Adrenal gland (tissue), 9 donors: ENCODE measurements at regions not wholly inside any gene's neighbourhood (a gene's known extent, or its start where the extent isn't known, plus 50 kb on each side); places are given as distances from the start of the nearest gene placed in this dataset.

Experiments used
- DNase-seq, 7 donors: peaks; one replicate each; pipeline ENCODE4 v3.0.0-alpha.2; 2019 to 2020
- H3K27ac ChIP-seq, 5 donors: fragments of 200-600 bp; sonication (generic) in 4 of 5; 1 replicate in 3 of 5; 2 replicates in 2 of 5; pipeline versions ENCODE4 v1.5.1 to v1.8.0; 2016 to 2020; ENCODE audit warnings: mild to moderate bottlenecking in 1 of 5
- H3K27me3 ChIP-seq: fragments of 200-600 bp; 2 replicates; pipeline ENCODE4 v1.8.0; 2021
- H3K36me3 ChIP-seq, 2 donors: fragments of 200-600 bp; replicated peaks in 1 of 2; 1 replicate in 1 of 2; 2 replicates in 1 of 2; pipeline versions ENCODE4 v1.5.1 to v1.8.0; 2018 to 2022
- H3K4me1 ChIP-seq, 2 donors: fragments of 200-600 bp; replicated peaks in 1 of 2; 1 replicate in 1 of 2; 2 replicates in 1 of 2; pipeline versions ENCODE4 v1.5.1 to v1.8.0; 2018 to 2021
- H3K4me3 ChIP-seq, 4 donors: fragments of 200-600 bp; sonication (generic) in 3 of 4; one replicate each; pipeline ENCODE4 v1.5.1; 2016 to 2018
- H3K9me3 ChIP-seq, 3 donors: fragments of 200-600 bp; sonication (generic) in 1 of 3; replicated peaks in 1 of 3; 1 replicate in 2 of 3; 2 replicates in 1 of 3; pipeline versions ENCODE4 v1.5.1 to v1.8.0; 2016 to 2021
- POLR2A ChIP-seq, 2 donors: fragments of 450-650 bp; IDR thresholded peaks; one replicate each; pipeline ENCODE4 v1.6.1; 2017; ENCODE audit warnings: antibody characterized with exemption in 2 of 2, mild to moderate bottlenecking in 2 of 2, moderate library complexity in 1 of 2
- whole genome bisulfite sequencing, 4 donors: extraction: QIAGEN DNeasy Blood & Tissue Kit in 2 of 4; methylation state at CpG; one replicate each; pipeline versions ENCODE4 v1.1.5 to v1.1.7; 2013 to 2017; 5-methylcytosine and 5-hydroxymethylcytosine counted together
- intact Hi-C, 2 donors: fragments of 100-400 bp; cut with DNase I; formaldehyde crosslinking; loops; one replicate each; pipeline versions ENCODE4 v1.14.1 to v1.15.0; 2022 to 2023
- TF ChIP-seq, protein P1 (sequence below), 6 experiments: fragments of 450-650 bp in 4 of 6; fragments of 200-600 bp in 2 of 6; sonication (generic) in 1 of 6; IDR thresholded peaks; 1 replicate in 5 of 6; 2 replicates in 1 of 6; pipeline versions ENCODE4 v1.5.1 to v1.8.0; 2016 to 2021; ENCODE audit warnings: antibody characterized with exemption in 6 of 6, mild to moderate bottlenecking in 2 of 6, moderate library complexity in 1 of 6
- donor health status: healthy with polysubstance abuse.
- donor health status: Bipolar disorder and iron deficiency.
- donor health status: DM: yes; HTN: yes; CAD: no.
- donor health status: DM: no; HTN: no; CAD: no.
- donor health status: DM: no; HTN: no; CAD: no.

DNA sequence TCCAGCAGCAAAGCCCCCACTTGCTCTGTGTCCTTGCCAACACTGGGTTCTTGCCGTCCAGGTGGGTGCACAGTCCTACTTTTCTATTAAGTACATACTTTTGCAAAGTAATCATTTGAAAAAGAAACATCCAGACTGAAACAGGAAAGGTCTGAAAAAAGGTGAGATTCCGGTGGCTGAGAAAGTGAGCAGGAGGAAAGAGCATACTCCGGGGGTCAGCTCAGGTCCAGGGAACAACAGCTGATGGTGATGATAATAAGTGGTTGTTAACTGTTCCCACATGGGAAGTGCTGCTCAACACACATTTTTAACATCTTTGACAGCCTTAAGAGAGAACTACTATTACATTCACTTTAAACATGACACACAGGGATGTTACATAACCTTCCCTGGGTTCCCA lies 86.1 kb upstream of the UXS1 start:
- H3K4me1 ChIP-seq = no peaks in the 10 kb centered on the region
- H3K27me3 ChIP-seq = no peaks in the 10 kb centered on the region
- TF ChIP-seq POLR2A (IDR thresholded peaks at IDR 0.05) = no peak
- TF ChIP-seq, protein P1, sequence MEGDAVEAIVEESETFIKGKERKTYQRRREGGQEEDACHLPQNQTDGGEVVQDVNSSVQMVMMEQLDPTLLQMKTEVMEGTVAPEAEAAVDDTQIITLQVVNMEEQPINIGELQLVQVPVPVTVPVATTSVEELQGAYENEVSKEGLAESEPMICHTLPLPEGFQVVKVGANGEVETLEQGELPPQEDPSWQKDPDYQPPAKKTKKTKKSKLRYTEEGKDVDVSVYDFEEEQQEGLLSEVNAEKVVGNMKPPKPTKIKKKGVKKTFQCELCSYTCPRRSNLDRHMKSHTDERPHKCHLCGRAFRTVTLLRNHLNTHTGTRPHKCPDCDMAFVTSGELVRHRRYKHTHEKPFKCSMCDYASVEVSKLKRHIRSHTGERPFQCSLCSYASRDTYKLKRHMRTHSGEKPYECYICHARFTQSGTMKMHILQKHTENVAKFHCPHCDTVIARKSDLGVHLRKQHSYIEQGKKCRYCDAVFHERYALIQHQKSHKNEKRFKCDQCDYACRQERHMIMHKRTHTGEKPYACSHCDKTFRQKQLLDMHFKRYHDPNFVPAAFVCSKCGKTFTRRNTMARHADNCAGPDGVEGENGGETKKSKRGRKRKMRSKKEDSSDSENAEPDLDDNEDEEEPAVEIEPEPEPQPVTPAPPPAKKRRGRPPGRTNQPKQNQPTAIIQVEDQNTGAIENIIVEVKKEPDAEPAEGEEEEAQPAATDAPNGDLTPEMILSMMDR (IDR thresholded peaks at IDR 0.05) = no peak
- no peak overlapping the region for H3K27ac ChIP-seq
- WGBS, 4 donors = 49 to 67% (median 52%) methylated on average over 3 of the region's 3 CpGs
- no peak overlapping the region for H3K4me3 ChIP-seq
- DNase-seq = no peak
- H3K9me3 ChIP-seq = no peaks in the 10 kb centered on the region
- H3K36me3 ChIP-seq = no peaks in the 10 kb centered on the region
- intact Hi-C loops = no loop called here

DNA sequence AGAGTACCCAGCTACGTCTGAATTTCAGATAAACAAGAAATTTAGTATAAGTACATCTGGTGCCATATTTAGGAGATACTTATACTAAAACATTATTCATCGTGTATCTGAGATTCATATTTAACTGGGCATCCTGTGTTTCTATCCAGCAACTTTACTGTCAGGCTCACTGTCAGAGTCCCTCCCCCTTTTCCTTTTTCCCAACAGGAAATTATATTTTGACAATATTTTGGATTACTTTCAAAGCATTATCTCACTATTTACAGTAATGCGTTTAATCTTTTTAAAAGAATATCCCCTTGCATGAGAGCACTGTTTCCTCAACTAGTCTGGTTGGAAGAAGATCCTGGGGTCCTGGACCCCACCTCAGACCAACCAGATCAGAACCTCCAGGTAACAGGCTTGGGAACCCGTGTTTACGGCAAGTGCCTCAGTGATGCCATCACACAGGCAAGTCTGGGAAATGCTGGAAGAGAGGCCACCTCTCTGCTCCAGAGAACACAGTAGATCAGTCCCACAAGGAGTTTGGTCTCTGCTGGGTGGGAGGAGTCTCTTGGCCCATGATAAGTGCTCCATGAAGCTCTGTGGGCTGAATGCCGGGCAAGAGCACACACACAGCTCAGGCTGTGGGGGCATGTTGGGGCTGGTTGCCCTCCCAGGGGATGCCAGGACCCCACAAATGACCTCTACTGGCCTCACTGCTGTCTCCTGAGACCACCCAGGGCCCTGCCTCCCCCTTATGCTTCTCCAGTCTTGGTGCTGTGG lies 84.2 kb upstream of the UXS1 start:
- 70 to 80% (median 76%) methylated on average over 5 to 6 of the region's 6 CpGs for WGBS, 4 donors
- no peaks in the 10 kb centered on the region for H3K4me1 ChIP-seq
- DNase-seq = no peak
- H3K27me3 ChIP-seq = no peaks in the 10 kb centered on the region
- H3K36me3 ChIP-seq = no peaks in the 10 kb centered on the region
- H3K9me3 ChIP-seq = no peaks in the 10 kb centered on the region
- no peak overlapping the region for H3K4me3 ChIP-seq
- H3K27ac ChIP-seq = no peak overlapping the region
- intact Hi-C loops = no loop called here
- TF ChIP-seq POLR2A (IDR thresholded peaks at IDR 0.05) = no peak
- TF ChIP-seq, protein P1 (IDR thresholded peaks at IDR 0.05) = no peak

DNA sequence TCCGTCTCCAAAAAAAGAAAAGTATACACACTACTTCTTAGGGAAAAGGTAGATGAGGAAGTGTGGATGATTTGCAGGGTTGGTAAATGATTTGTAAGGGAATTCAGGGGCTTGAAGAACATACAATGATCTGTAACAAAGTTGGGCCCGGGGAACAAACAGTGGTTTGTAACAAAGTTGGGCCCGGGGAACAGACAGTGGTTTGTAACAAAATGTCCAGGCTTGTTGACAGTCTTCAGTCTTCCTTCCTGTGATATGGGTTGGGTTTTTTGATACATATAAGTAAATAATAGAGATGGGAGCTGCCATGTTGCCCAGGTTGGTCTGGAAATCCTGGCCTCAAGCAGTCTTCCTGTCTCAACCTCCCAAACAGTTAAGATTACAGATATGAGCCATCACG lies 83.3 kb upstream of the UXS1 start:
- no peak for TF ChIP-seq POLR2A (IDR thresholded peaks at IDR 0.05)
- TF ChIP-seq, protein P1 (IDR thresholded peaks at IDR 0.05) = no peak
- Histone ChIP-seq H3K27ac (no peak overlapping the region), H3K9me3 (no peaks in the 10 kb centered on the region), H3K27me3 (no peaks in the 10 kb centered on the region), H3K4me1 (no peaks in the 10 kb centered on the region), H3K4me3 (no peak overlapping the region), H3K36me3 (no peaks in the 10 kb centered on the region)
- intact Hi-C loops = no loop called here
- no peak for DNase-seq
- WGBS, 4 donors = 90 to 95% (median 93%) methylated on average over 4 of the region's 4 CpGs

DNA sequence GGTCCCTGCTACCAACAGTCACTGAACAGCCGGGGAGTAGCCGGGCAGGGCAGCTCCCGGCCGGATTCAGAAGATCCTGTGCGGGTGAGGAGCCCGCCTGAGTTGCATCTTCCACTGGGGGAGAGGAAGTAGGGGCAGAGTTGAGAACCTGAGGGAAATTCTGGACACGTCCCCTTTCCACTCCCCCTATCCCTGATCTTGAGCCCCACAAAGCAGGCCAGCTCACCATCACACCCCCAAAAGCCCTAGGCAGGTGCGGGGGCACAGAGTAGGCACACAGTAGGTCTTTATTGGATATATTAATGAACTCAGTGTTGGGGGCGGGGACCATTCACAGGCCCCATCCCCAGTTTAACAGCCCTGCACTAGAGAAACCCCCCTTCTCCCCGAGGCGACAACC lies 81.9 kb upstream of the UXS1 start:
- no peaks in the 10 kb centered on the region for H3K4me1 ChIP-seq
- no peaks in the 10 kb centered on the region for H3K27me3 ChIP-seq
- H3K27ac ChIP-seq = no peak overlapping the region
- 91 to 100% (median 96%) methylated on average over 3 to 11 of the region's 11 CpGs for WGBS, 4 donors
- no peak for TF ChIP-seq POLR2A (IDR thresholded peaks at IDR 0.05)
- TF ChIP-seq, protein P1 (IDR thresholded peaks at IDR 0.05) = no peak
- H3K9me3 ChIP-seq = no peaks in the 10 kb centered on the region
- intact Hi-C loops = no loop called here
- DNase-seq = no peak
- H3K36me3 ChIP-seq = no peaks in the 10 kb centered on the region
- no peak overlapping the region for H3K4me3 ChIP-seq
